GM23338 (cell line): ENCODE measurements at regions not wholly inside any gene's neighbourhood (a gene's known extent, or its start where the extent isn't known, plus 50 kb on each side); places are given as distances from the start of the nearest gene placed in this dataset.

Experiments
- ATAC-seq: fragments of 200-7000 bp; cut with Tn5 transposase; 3 replicates; pipeline ENCODE4 v1.9.1; 2020
- DNase-seq: peaks from one replicate; pipeline ENCODE4 v3.0.0-alpha.2; 2015; ENCODE audit warnings: low spot score
- H2AFZ ChIP-seq: fragments of 200-600 bp; sonication (generic); 2 replicates; pipeline ENCODE4 v1.8.0; 2016; ENCODE audit warnings: antibody characterized with exemption, mild to moderate bottlenecking, moderate library complexity
- H3F3A ChIP-seq: fragments of 200-600 bp; sonication (generic); replicated peaks from 2 replicates; pipeline ENCODE4 v1.8.0; 2017; ENCODE audit warnings: antibody characterized with exemption, mixed run types, low read depth
- H3K27ac ChIP-seq: fragments of 200-600 bp; sonication (generic); 2 replicates; pipeline ENCODE4 v1.6.1; 2016; ENCODE audit warnings: low read depth
- H3K27me3 ChIP-seq: fragments of 200-600 bp; sonication (generic); 2 replicates; pipeline ENCODE4 v1.8.0; 2016; ENCODE audit warnings: mild to moderate bottlenecking, mixed run types, moderate library complexity; ENCODE audit not compliant: insufficient read depth
- H3K36me3 ChIP-seq: fragments of 200-600 bp; sonication (generic); 2 replicates; pipeline ENCODE4 v1.8.0; 2016; ENCODE audit warnings: mild to moderate bottlenecking; ENCODE audit not compliant: insufficient read depth
- H3K4me1 ChIP-seq: fragments of 200-600 bp; sonication (generic); 2 replicates; pipeline ENCODE4 v1.8.0; 2016; ENCODE audit warnings: mild to moderate bottlenecking, moderate library complexity; ENCODE audit not compliant: insufficient read depth
- H3K4me2 ChIP-seq: fragments of 200-600 bp; sonication (generic); 2 replicates; pipeline ENCODE4 v1.7.1; 2017; ENCODE audit warnings: mixed run types
- H3K4me3 ChIP-seq: fragments of 200-600 bp; sonication (generic); 2 replicates; pipeline ENCODE4 v1.6.1; 2016; ENCODE audit warnings: mixed run types
- H3K79me2 ChIP-seq: fragments of 200-600 bp; sonication (generic); replicated peaks from 2 replicates; pipeline ENCODE4 v1.8.0; 2017; ENCODE audit warnings: mild to moderate bottlenecking; ENCODE audit not compliant: insufficient read depth
- H3K9me2 ChIP-seq: fragments of 200-600 bp; sonication (generic); 2 replicates; pipeline ENCODE4 v1.8.0; 2017; ENCODE audit not compliant: insufficient read depth
- H4K20me1 ChIP-seq: fragments of 200-600 bp; sonication (generic); replicated peaks from 2 replicates; pipeline ENCODE4 v1.8.0; 2017; ENCODE audit warnings: mild to moderate bottlenecking; ENCODE audit not compliant: insufficient read depth
- H3K27ac Mint-ChIP-seq: 2 replicates; pipeline ENCODE4 v1.8.0; 2020; ENCODE audit warnings: inconsistent platforms, mild to moderate bottlenecking, moderate library complexity, mixed read lengths
- H3K27me3 Mint-ChIP-seq: 3 replicates; pipeline ENCODE4 v1.8.0; 2022; ENCODE audit warnings: low read depth, mild to moderate bottlenecking, moderate library complexity, mixed read lengths, inconsistent platforms; ENCODE audit not compliant: insufficient read depth, poor library complexity
- H3K36me3 Mint-ChIP-seq: 3 replicates; pipeline ENCODE4 v1.8.0; 2021; ENCODE audit warnings: low read depth, mild to moderate bottlenecking, inconsistent platforms, moderate library complexity, mixed read lengths
- H3K4me1 Mint-ChIP-seq: 3 replicates; pipeline ENCODE4 v1.8.0; 2020; ENCODE audit warnings: mild to moderate bottlenecking, inconsistent platforms, mixed read lengths
- H3K4me3 Mint-ChIP-seq: 3 replicates; pipeline ENCODE4 v1.8.0; 2021; ENCODE audit warnings: moderate library complexity, mild to moderate bottlenecking, inconsistent platforms, mixed read lengths
- H3K9me3 Mint-ChIP-seq: 3 replicates; pipeline ENCODE4 v1.8.0; 2020; ENCODE audit warnings: moderate library complexity, mild to moderate bottlenecking, inconsistent platforms, mixed read lengths
- CREB1 ChIP-seq: fragments of 250-450 bp; sonication (Bioruptor Pico); IDR thresholded peaks from 2 replicates; pipeline ENCODE4 v1.5.0; 2020; ENCODE audit warnings: low read depth, mild to moderate bottlenecking, moderate library complexity
- CTCF ChIP-seq, 2 experiments: fragments of 200-600 bp in 1 of 2; sonication (generic) in 1 of 2; conservative IDR thresholded peaks; 2 replicates each; pipeline versions ENCODE4 v1.5.1 to v1.6.1; 2016 to 2017; ENCODE audit warnings: antibody characterized with exemption in 2 of 2, low read depth in 2 of 2, mild to moderate bottlenecking in 2 of 2, moderate library complexity in 1 of 2
- ETS1 ChIP-seq: IDR thresholded peaks from 2 replicates; pipeline ENCODE4 v1.6.1; 2016; ENCODE audit warnings: antibody characterized with exemption
- EZH2 ChIP-seq: fragments of 200-600 bp; sonication (generic); IDR thresholded peaks from one replicate; pipeline ENCODE4 v1.8.0; 2017; ENCODE audit warnings: antibody characterized with exemption, mild to moderate bottlenecking, low read depth; ENCODE audit not compliant: unreplicated experiment
- EZH2phosphoT487 ChIP-seq: fragments of 200-600 bp; sonication (generic); IDR thresholded peaks from one replicate; pipeline ENCODE4 v1.8.1; 2018; ENCODE audit warnings: antibody characterized with exemption; ENCODE audit not compliant: unreplicated experiment
- JUNB ChIP-seq: IDR thresholded peaks from one replicate; pipeline ENCODE4 v1.6.1; 2016; ENCODE audit warnings: antibody characterized with exemption; ENCODE audit not compliant: unreplicated experiment
- NANOG ChIP-seq: IDR thresholded peaks from 2 replicates; pipeline ENCODE4 v1.6.1; 2016; ENCODE audit warnings: antibody characterized with exemption, borderline replicate concordance
- POLR2AphosphoS5 ChIP-seq: IDR thresholded peaks from 2 replicates; pipeline ENCODE4 v1.6.1; 2016; ENCODE audit warnings: antibody characterized with exemption, low read depth
- REST ChIP-seq: IDR thresholded peaks from one replicate; pipeline ENCODE4 v1.6.1; 2018; ENCODE audit warnings: antibody characterized with exemption; ENCODE audit not compliant: unreplicated experiment
- STAT1 ChIP-seq: IDR thresholded peaks from one replicate; pipeline ENCODE4 v1.6.1; 2016; ENCODE audit warnings: antibody characterized with exemption; ENCODE audit not compliant: unreplicated experiment
- ZNF114 ChIP-seq: fragments of 250-450 bp; sonication (Bioruptor Pico); IDR thresholded peaks from 2 replicates; pipeline ENCODE4 v1.5.0; 2020; ENCODE audit warnings: mild to moderate bottlenecking, moderate library complexity
- ZNF331 ChIP-seq: fragments of 250-450 bp; sonication (Bioruptor Pico); IDR thresholded peaks from 2 replicates; pipeline ENCODE4 v1.5.0; 2020; ENCODE audit warnings: low read depth, mild to moderate bottlenecking, moderate library complexity
- ZNF462 ChIP-seq: fragments of 250-450 bp; sonication (Bioruptor Pico); IDR thresholded peaks from 2 replicates; pipeline ENCODE4 v1.5.0; 2020; ENCODE audit warnings: mild to moderate bottlenecking, moderate library complexity

GRCh38 chr1:232127190-232127589 is 500.6 kb downstream of the DISC1 start:
- no peaks in the 10 kb centered on the region for H3K27me3 ChIP-seq
- peaks cover 54% of the 10 kb centered on the region for H4K20me1 ChIP-seq
- peaks cover 24% of the 10 kb centered on the region for H3K27me3 Mint-ChIP-seq
- peaks cover 35% of the 10 kb centered on the region for H3K9me3 Mint-ChIP-seq
- no peaks in the 10 kb centered on the region for H3K9me2 ChIP-seq
- H3F3A ChIP-seq = peaks cover 6% of the 10 kb centered on the region; the same call in 1 of the 2 replicates
- peak overlapping the region; percentile 70 for H3K27ac Mint-ChIP-seq
- peak overlapping the region; percentile 56 for H3K4me3 ChIP-seq
- peaks cover 86% of the 10 kb centered on the region for H3K79me2 ChIP-seq
- ATAC-seq = no peak
- TF ChIP-seq ZNF331 (CRISPR knock-in tag) = no peak
- no peak for TF ChIP-seq NANOG
- no peak for TF ChIP-seq POLR2AphosphoS5
- no peak for TF ChIP-seq EZH2phosphoT487
- TF ChIP-seq CREB1 (CRISPR knock-in tag) = no peak
- no peak for TF ChIP-seq ZNF114 (CRISPR knock-in tag)
- no peak for TF ChIP-seq CTCF (conservative IDR thresholded peaks at IDR 0.05; ENCODE audit: low read depth in 2 of 2)
- no peak for TF ChIP-seq REST
- TF ChIP-seq JUNB = no peak
- no peak for TF ChIP-seq STAT1
- no peak for TF ChIP-seq ETS1
- TF ChIP-seq EZH2 = no peak
- TF ChIP-seq ZNF462 = no peak
- peaks cover 93% of the 10 kb centered on the region for H3K36me3 Mint-ChIP-seq
- no peak for DNase-seq
- peaks cover 60% of the 10 kb centered on the region for H3K4me1 Mint-ChIP-seq
- H2AFZ ChIP-seq = no peak overlapping the region
- H3K4me2 ChIP-seq = peak overlapping the region; percentile 70
- H3K4me3 Mint-ChIP-seq = peak overlapping the region; percentile 61
- peaks cover 67% of the 10 kb centered on the region for H3K4me1 ChIP-seq
- H3K27ac ChIP-seq = no peak overlapping the region
- peaks cover 38% of the 10 kb centered on the region; the same call in 1 of the 2 replicates for H3K36me3 ChIP-seq
